HL-60 (cell line): ENCODE measurements at regions not wholly inside any gene's neighbourhood (a gene's known extent, or its start where the extent isn't known, plus 50 kb on each side); places are given as distances from the start of the nearest gene placed in this dataset.

Experiments used
- CTCF ChIP-seq: IDR thresholded peaks from one replicate; pipeline ENCODE4 v1.5.1; 2011; ENCODE audit warnings: low read length, control low read depth, inconsistent platforms; ENCODE audit not compliant: insufficient read depth
- GABPA ChIP-seq: IDR thresholded peaks from 2 replicates; pipeline ENCODE4 v1.6.1; 2012; ENCODE audit warnings: low read depth
- POLR2AphosphoS5 ChIP-seq: IDR thresholded peaks from 2 replicates; pipeline ENCODE4 v1.6.1; 2012; ENCODE audit warnings: low read depth
- REST ChIP-seq: IDR thresholded peaks from 2 replicates; pipeline ENCODE4 v1.6.1; 2012; ENCODE audit warnings: low read depth; ENCODE audit not compliant: insufficient replicate concordance

GRCh38 chr4:74547042-74547441 lies 102.1 kb downstream of the AREG start:
- TF ChIP-seq CTCF: no peak
- TF ChIP-seq POLR2AphosphoS5: no peak
- TF ChIP-seq REST: no peak
- no peak for TF ChIP-seq GABPA
